Naive thymus-derived CD4-positive, alpha-beta T cell (primary cell): ENCODE measurements at regions not wholly inside any gene's neighbourhood (a gene's known extent, or its start where the extent isn't known, plus 50 kb on each side); places are given as distances from the start of the nearest gene placed in this dataset.

Experiments used
- ATAC-seq: fragments of 150-1000 bp; cut with Tn5 transposase; 2 replicates; pipeline ENCODE4 v1.10.0; 2021; ENCODE audit warnings: mild to moderate bottlenecking, moderate library complexity
- CTCF ChIA-PET: fragments of 350-600 bp; sonication (Branson Sonifier 250); formaldehyde crosslinking; loops from one replicate; lab custom pipeline; 2021; ENCODE audit warnings: antibody characterized with exemption; lab: Charles Lee
- POLR2A ChIA-PET: fragments of 350-600 bp; sonication (Branson Sonifier 250); formaldehyde crosslinking; loops from one replicate; lab custom pipeline; 2021; ENCODE audit warnings: antibody characterized with exemption, inconsistent platforms; lab: Charles Lee
- DNase-seq, 9 donors: peaks; one replicate each; pipeline versions ENCODE4 v3.0.0 to v3.0.0-alpha.2; 2020 to 2022; ENCODE audit warnings: mixed read lengths in 1 of 9
- H3K27ac ChIP-seq: one replicate; pipeline ENCODE4 v1.7.0; 2013; ENCODE audit warnings: mild to moderate bottlenecking, low read depth, low read length, moderate library complexity
- H3K27me3 ChIP-seq, 2 donors: one replicate each; pipeline ENCODE4 v1.7.0; 2013; ENCODE audit warnings: low read length in 2 of 2, mild to moderate bottlenecking in 2 of 2, moderate library complexity in 2 of 2; ENCODE audit not compliant: control insufficient read depth in 2 of 2, insufficient read depth in 2 of 2
- H3K36me3 ChIP-seq, 3 experiments: 1 replicate in 2 of 3; 2 replicates in 1 of 3; pipeline ENCODE4 v1.7.0; 2013; ENCODE audit warnings: low read length in 3 of 3, mild to moderate bottlenecking in 3 of 3, moderate library complexity in 1 of 3; ENCODE audit not compliant: insufficient read depth in 3 of 3, control insufficient read depth in 2 of 3
- H3K4me1 ChIP-seq, 2 donors: one replicate each; pipeline ENCODE4 v1.7.0; 2013; ENCODE audit warnings: low read length in 2 of 2, mild to moderate bottlenecking in 2 of 2, moderate library complexity in 1 of 2; ENCODE audit not compliant: control insufficient read depth in 2 of 2, insufficient read depth in 2 of 2
- H3K4me3 ChIP-seq: 2 replicates; pipeline ENCODE4 v1.7.0; 2013; ENCODE audit warnings: mild to moderate bottlenecking, low read length
- H3K9me3 ChIP-seq, 3 experiments: 1 replicate in 2 of 3; 2 replicates in 1 of 3; pipeline ENCODE4 v1.7.0; 2013; ENCODE audit warnings: low read length in 3 of 3; ENCODE audit not compliant: control insufficient read depth in 2 of 3
- H3K27ac Mint-ChIP-seq, 9 donors: one replicate each; pipeline ENCODE4 v1.8.0; 2020 to 2022; ENCODE audit warnings: mixed read lengths in 9 of 9, mild to moderate bottlenecking in 8 of 9, moderate library complexity in 5 of 9, inconsistent platforms in 2 of 9
- H3K27me3 Mint-ChIP-seq, 5 donors: one replicate each; pipeline ENCODE4 v1.8.0; 2021 to 2022; ENCODE audit warnings: mixed read lengths in 5 of 5, mild to moderate bottlenecking in 1 of 5
- H3K36me3 Mint-ChIP-seq, 5 donors: one replicate each; pipeline ENCODE4 v1.8.0; 2020 to 2022; ENCODE audit warnings: mixed read lengths in 5 of 5, mild to moderate bottlenecking in 3 of 5, inconsistent platforms in 1 of 5
- H3K4me1 Mint-ChIP-seq, 7 donors: one replicate each; pipeline ENCODE4 v1.8.0; 2020 to 2022; ENCODE audit warnings: mixed read lengths in 7 of 7, mild to moderate bottlenecking in 3 of 7, inconsistent platforms in 1 of 7
- H3K4me3 Mint-ChIP-seq, 10 donors: one replicate each; pipeline ENCODE4 v1.8.0; 2020 to 2022; ENCODE audit warnings: mild to moderate bottlenecking in 10 of 10, mixed read lengths in 10 of 10, moderate library complexity in 6 of 10, inconsistent platforms in 2 of 10
- H3K9me3 Mint-ChIP-seq, 11 donors: one replicate each; pipeline ENCODE4 v1.8.0; 2020 to 2022; ENCODE audit warnings: mixed read lengths in 11 of 11, mild to moderate bottlenecking in 4 of 11, inconsistent platforms in 1 of 11, moderate library complexity in 1 of 11
- intact Hi-C, 2 donors: fragments of 100-400 bp; cut with micrococcal nuclease; formaldehyde crosslinking; loops; one replicate each; pipeline ENCODE4 v1.15.1; 2023

- Mint-ChIP-seq H3K4me3 (no peak overlapping the region), H3K27ac (peak overlapping the region in 1 of 9 donors; percentile 93), H3K36me3 (peaks cover 0 to 16% (median 0%) of the 10 kb centered on the region in 5 donors), H3K9me3 (peaks cover 0 to 5% (median 0%) of the 10 kb centered on the region in 11 donors), H3K27me3 (peaks cover 0 to 48% (median 0%) of the 10 kb centered on the region in 5 donors), H3K4me1 (peaks cover 35 to 54% (median 37%) of the 10 kb centered on the region in 7 donors)
- no peaks in the 10 kb centered on the region for H3K27me3 ChIP-seq
- H3K4me1 ChIP-seq: peaks cover 33 to 36% of the 10 kb centered on the region in 2 donors
- no peak overlapping the region for H3K4me3 ChIP-seq
- no peak for ATAC-seq
- POLR2A ChIA-PET: interaction anchor here (1.0 kb wide), 1 partner anchor 271 kb away, joined by 3 read pairs; the partner anchor contains the start of gene ATAD1
- no peaks in the 10 kb centered on the region for H3K36me3 ChIP-seq
- intact Hi-C loops: no loop called here
- no peaks in the 10 kb centered on the region for H3K9me3 ChIP-seq
- DNase-seq: no peak
- CTCF ChIA-PET: interaction anchor here (3.5 kb wide), 1 partner anchor 227 kb away, joined by 21 read pairs; no protein-coding TSS in a partner anchor
- H3K27ac ChIP-seq: no peak overlapping the region
Observed at GRCh38 chr10:88088441-88089340, 225.3 kb downstream of the PTEN start.

DNA sequence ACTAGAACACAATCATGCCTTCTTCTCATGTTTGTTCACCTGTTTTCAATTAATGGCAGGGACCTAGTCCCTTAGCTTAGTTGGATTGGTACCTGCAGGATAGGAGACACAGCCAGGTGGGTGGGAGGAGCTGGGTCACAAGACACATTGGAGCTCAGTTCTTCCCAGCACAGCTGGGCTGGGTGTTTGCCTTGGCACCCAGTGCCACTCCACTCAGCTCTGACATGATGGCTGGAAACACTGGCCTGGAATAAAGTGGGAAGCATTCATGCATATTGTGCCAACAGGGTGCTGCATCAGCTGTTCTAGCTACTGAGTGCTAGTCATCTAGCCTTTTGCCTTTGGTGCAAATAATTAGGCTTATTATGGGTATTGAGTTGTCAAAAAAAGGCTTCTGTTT, 226.1 kb downstream of the PTEN start:
- H3K9me3 Mint-ChIP-seq: peaks cover 0 to 5% (median 0%) of the 10 kb centered on the region in 11 donors
- no peaks in the 10 kb centered on the region for H3K9me3 ChIP-seq
- peak overlapping the region in 1 of 10 donors; percentile 72 for H3K4me3 Mint-ChIP-seq
- DNase-seq (no peak), ATAC-seq (no peak)
- H3K4me3 ChIP-seq: no peak overlapping the region
- no peaks in the 10 kb centered on the region for H3K36me3 ChIP-seq
- CTCF ChIA-PET: interaction anchor here (1.2 to 3.5 kb wide), 2 partner anchors 228 to 300 kb away, joined by 3 to 21 read pairs; no protein-coding TSS in a partner anchor
- H3K4me1 ChIP-seq: peaks cover 33 to 36% of the 10 kb centered on the region in 2 donors
- H3K27me3 ChIP-seq: no peaks in the 10 kb centered on the region
- H3K27me3 Mint-ChIP-seq: peaks cover 0 to 49% (median 0%) of the 10 kb centered on the region in 5 donors
- peak overlapping the region in 7 of 9 donors; percentile 83 to 94 (median 90) for H3K27ac Mint-ChIP-seq
- H3K36me3 Mint-ChIP-seq: peaks cover 0 to 16% (median 0%) of the 10 kb centered on the region in 5 donors
- H3K4me1 Mint-ChIP-seq: peaks cover 35 to 59% (median 38%) of the 10 kb centered on the region in 7 donors
- POLR2A ChIA-PET: interaction anchor here (1.0 kb wide), 1 partner anchor 271 kb away, joined by 3 read pairs; the partner anchor contains the start of gene ATAD1
- no peak overlapping the region for H3K27ac ChIP-seq
- intact Hi-C loops: no loop called here

GRCh38 chr10:88090568-88091214, 227.3 kb downstream of the PTEN start:
- CTCF ChIA-PET: interaction anchor here (0.6 to 3.5 kb wide), 17 partner anchors 9 to 463 kb away, joined by 3 to 21 read pairs (median 3); no protein-coding TSS in a partner anchor
- peaks cover 35 to 64% (median 42%) of the 10 kb centered on the region in 7 donors for H3K4me1 Mint-ChIP-seq
- DNase-seq: no peak
- Histone ChIP-seq H3K9me3 (no peaks in the 10 kb centered on the region), H3K36me3 (no peaks in the 10 kb centered on the region), H3K4me3 (no peak overlapping the region), H3K27ac (peak overlapping the region; percentile 53), H3K27me3 (no peaks in the 10 kb centered on the region), H3K4me1 (peaks cover 33 to 36% of the 10 kb centered on the region in 2 donors)
- H3K27ac Mint-ChIP-seq: peak overlapping the region; percentile 76 to 94 (median 90)
- H3K36me3 Mint-ChIP-seq: peaks cover 0 to 18% (median 0%) of the 10 kb centered on the region in 5 donors
- peak overlapping the region in 9 of 10 donors; percentile 5 to 72 (median 53) for H3K4me3 Mint-ChIP-seq
- H3K9me3 Mint-ChIP-seq: peaks cover 0 to 11% (median 0%) of the 10 kb centered on the region in 11 donors
- POLR2A ChIA-PET: interaction anchor here (0.7 to 2.9 kb wide), 9 partner anchors 11 to 228 kb away, joined by 3 to 37 read pairs (median 3); partner anchors contain the start of genes KLLN and PTEN
- peaks cover 0 to 51% (median 0%) of the 10 kb centered on the region in 5 donors for H3K27me3 Mint-ChIP-seq
- intact Hi-C loops: loop anchor here (1.0 to 5.0 kb wide), 12 partner anchors 24 to 462 kb away; partner anchors contain the start of gene ATAD1 (in 1 of the 2)
- ATAC-seq: no peak

DNA sequence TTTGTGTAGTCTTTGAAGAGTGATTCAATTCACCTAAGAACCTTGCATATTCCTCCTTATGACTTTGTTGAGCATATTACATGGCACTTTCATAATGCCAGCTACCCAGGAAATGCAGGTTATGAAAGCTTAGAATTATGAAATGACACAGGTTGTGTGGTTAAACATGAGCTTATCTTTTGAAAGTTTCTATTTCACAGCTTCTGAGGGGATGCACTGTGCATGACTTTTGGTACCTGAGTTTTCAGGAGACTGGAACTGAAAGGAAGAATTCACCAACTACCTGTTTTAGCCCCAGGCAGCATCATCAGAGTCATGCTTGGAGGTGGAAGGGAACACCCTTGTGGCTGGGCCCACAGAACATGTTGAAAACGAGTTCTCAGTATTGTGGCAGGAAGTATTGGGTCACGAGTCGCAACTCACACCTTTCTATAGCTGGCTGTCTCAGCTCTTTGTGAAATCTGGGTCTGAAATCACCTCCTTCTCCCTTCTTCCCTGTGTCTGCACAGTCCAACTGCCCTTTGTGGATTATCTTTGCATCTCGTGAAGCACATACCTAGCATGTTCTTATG, 228.2 kb downstream of the PTEN start:
- Histone ChIP-seq H3K9me3 (no peaks in the 10 kb centered on the region), H3K27ac (peak overlapping the region; percentile 53), H3K4me3 (no peak overlapping the region), H3K36me3 (no peaks in the 10 kb centered on the region), H3K27me3 (no peaks in the 10 kb centered on the region), H3K4me1 (peaks cover 33 to 36% of the 10 kb centered on the region in 2 donors)
- CTCF ChIA-PET: interaction anchor here (0.6 to 3.5 kb wide), 19 partner anchors 10 to 462 kb away, joined by 3 to 21 read pairs (median 4); no protein-coding TSS in a partner anchor
- Mint-ChIP-seq H3K36me3 (peaks cover 0 to 18% (median 0%) of the 10 kb centered on the region in 5 donors), H3K27me3 (peaks cover 0 to 49% (median 0%) of the 10 kb centered on the region in 5 donors), H3K4me1 (peaks cover 35 to 64% (median 42%) of the 10 kb centered on the region in 7 donors), H3K4me3 (peak overlapping the region; percentile 18 to 72 (median 52)), H3K27ac (peak overlapping the region; percentile 76 to 94 (median 90)), H3K9me3 (peaks cover 0 to 11% (median 0%) of the 10 kb centered on the region in 11 donors)
- intact Hi-C loops: loop anchor here (1.0 to 5.0 kb wide), 12 partner anchors 23 to 461 kb away; partner anchors contain the start of gene ATAD1 (in 1 of the 2)
- DNase-seq: peak in 8 of 9 donors; percentile 64 to 85 (median 76)
- POLR2A ChIA-PET: interaction anchor here (0.6 to 2.9 kb wide), 15 partner anchors 12 to 790 kb away, joined by 3 to 37 read pairs (median 3); partner anchors contain the start of genes ATAD1, KLLN and PTEN
- peak; percentile 95 for ATAC-seq

DNA sequence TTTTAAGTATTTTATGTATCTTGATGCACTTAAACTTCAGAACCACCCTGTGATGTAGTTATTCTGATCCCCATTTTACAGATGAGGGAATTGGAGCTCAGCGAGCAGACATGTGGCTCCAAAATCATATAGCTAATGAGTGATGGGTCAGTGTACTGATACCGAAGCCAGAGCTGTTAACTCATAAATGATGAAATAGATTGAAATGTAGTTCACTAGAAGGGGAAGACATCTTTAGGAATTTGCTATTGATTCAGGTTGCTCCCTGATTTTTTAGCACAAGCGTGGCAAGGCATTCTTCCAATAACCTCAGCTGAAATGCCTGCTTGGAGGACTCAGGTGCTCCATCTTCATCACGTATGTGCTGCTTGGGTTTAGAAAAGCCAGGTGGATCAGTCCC, 228.8 kb downstream of the PTEN start:
- H3K36me3 ChIP-seq: no peaks in the 10 kb centered on the region
- ChIA-PET CTCF (interaction anchor here (1.0 to 3.5 kb wide), 8 partner anchors 17 to 297 kb away, joined by 3 to 21 read pairs (median 8); no protein-coding TSS in a partner anchor), POLR2A (interaction anchor here (0.9 to 2.9 kb wide), 9 partner anchors 23 to 789 kb away, joined by 3 to 37 read pairs (median 3); partner anchors contain the start of genes ATAD1, KLLN and PTEN)
- peaks cover 0 to 18% (median 0%) of the 10 kb centered on the region in 5 donors for H3K36me3 Mint-ChIP-seq
- intact Hi-C loops: loop anchor here (5.0 kb wide), 4 partner anchors 45 to 460 kb away; no protein-coding TSS in a partner anchor
- no peaks in the 10 kb centered on the region for H3K9me3 ChIP-seq
- H3K4me3 ChIP-seq: no peak overlapping the region
- DNase-seq (no peak), ATAC-seq (no peak)
- H3K4me3 Mint-ChIP-seq: peak overlapping the region in 2 of 10 donors; percentile 44 to 72
- H3K27me3 ChIP-seq: no peaks in the 10 kb centered on the region
- peaks cover 0 to 11% (median 0%) of the 10 kb centered on the region in 11 donors for H3K9me3 Mint-ChIP-seq
- peak overlapping the region in 8 of 9 donors; percentile 11 to 94 (median 88) for H3K27ac Mint-ChIP-seq
- peak overlapping the region; percentile 53 for H3K27ac ChIP-seq
- H3K4me1 ChIP-seq: peaks cover 33 to 36% of the 10 kb centered on the region in 2 donors
- peaks cover 0 to 49% (median 0%) of the 10 kb centered on the region in 5 donors for H3K27me3 Mint-ChIP-seq
- H3K4me1 Mint-ChIP-seq: peaks cover 35 to 60% (median 42%) of the 10 kb centered on the region in 7 donors
